Breast epithelium (tissue), 4 donors: ENCODE measurements at regions not wholly inside any gene's neighbourhood (a gene's known extent, or its start where the extent isn't known, plus 50 kb on each side); places are given as distances from the start of the nearest gene placed in this dataset.

Experiments used
- DNase-seq, 2 donors: peaks; one replicate each; pipeline ENCODE4 v3.0.0-alpha.2; 2019; ENCODE audit warnings: low spot score in 2 of 2
- H3K27ac ChIP-seq, 2 donors: fragments of 200-600 bp; sonication (generic) in 1 of 2; one replicate each; pipeline ENCODE4 v1.5.1; 2016 to 2019; ENCODE audit warnings: mild to moderate bottlenecking in 1 of 2
- H3K27me3 ChIP-seq, 2 donors: fragments of 200-600 bp; sonication (generic) in 1 of 2; one replicate each; pipeline versions ENCODE4 v1.5.1 to v1.6.0; 2017 to 2019; ENCODE audit warnings: control low read depth in 1 of 2, mild to moderate bottlenecking in 1 of 2
- H3K36me3 ChIP-seq: fragments of 200-600 bp; one replicate; pipeline ENCODE4 v1.5.1; 2019
- H3K4me1 ChIP-seq, 2 donors: fragments of 200-600 bp; sonication (generic); one replicate each; pipeline ENCODE4 v1.5.1; 2016 to 2019; ENCODE audit warnings: control low read depth in 1 of 2
- H3K4me3 ChIP-seq, 3 donors: fragments of 200-600 bp; sonication (generic); 1 replicate in 2 of 3; 2 replicates in 1 of 3; pipeline ENCODE4 v1.5.1; 2016 to 2019; ENCODE audit warnings: mild to moderate bottlenecking in 3 of 3, moderate library complexity in 2 of 3
- H3K9me3 ChIP-seq, 2 donors: fragments of 200-600 bp; sonication (generic) in 1 of 2; one replicate each; pipeline ENCODE4 v1.5.1; 2016 to 2019; ENCODE audit warnings: control low read depth in 1 of 2
- POLR2A ChIP-seq: fragments of 450-650 bp; IDR thresholded peaks from one replicate; pipeline ENCODE4 v1.6.1; 2016; ENCODE audit warnings: antibody characterized with exemption, mild to moderate bottlenecking, moderate library complexity
- POLR2AphosphoS5 ChIP-seq, 3 donors: sonication (generic); formaldehyde crosslinking; IDR thresholded peaks; one replicate each; pipeline ENCODE4 v1.6.1; 2017; ENCODE audit warnings: antibody characterized with exemption in 3 of 3
- intact Hi-C: fragments of 100-400 bp; cut with DNase I; formaldehyde crosslinking; loops from one replicate; pipeline ENCODE4 v1.15.1; 2023; ENCODE audit warnings: low total_unique reads
- TF ChIP-seq, protein P1 (sequence below), 3 donors: fragments of 450-650 bp; IDR thresholded peaks; one replicate each; pipeline ENCODE4 v1.5.1; 2016 to 2017; ENCODE audit warnings: antibody characterized with exemption in 3 of 3, mild to moderate bottlenecking in 3 of 3, moderate library complexity in 3 of 3

DNA sequence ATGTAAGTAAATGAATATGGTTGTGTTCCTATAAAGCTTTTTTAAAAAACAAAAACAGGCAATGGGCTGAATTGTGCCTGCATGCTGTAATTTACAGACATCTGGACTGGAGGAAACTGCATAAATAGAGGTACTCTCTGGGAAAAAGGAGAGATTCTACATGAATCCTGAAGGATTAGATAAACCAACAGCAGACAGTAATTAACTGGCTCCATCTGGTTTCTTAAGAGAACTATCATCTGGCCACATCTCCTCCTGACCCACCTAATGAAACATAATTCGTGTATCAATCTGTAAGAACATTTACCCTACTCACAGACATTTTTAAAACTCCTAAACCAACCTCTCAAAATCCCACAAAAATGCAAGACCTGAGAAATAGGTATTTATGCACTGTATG is 528.1 kb upstream of the ST8SIA4 start:
- intact Hi-C loops = no loop called here
- no peaks in the 10 kb centered on the region for H3K9me3 ChIP-seq
- no peak for DNase-seq
- no peak overlapping the region for H3K27ac ChIP-seq
- H3K36me3 ChIP-seq = no peaks in the 10 kb centered on the region
- TF ChIP-seq POLR2AphosphoS5 (IDR thresholded peaks at IDR 0.05) (no peak), POLR2A (no peak)
- TF ChIP-seq, protein P1, sequence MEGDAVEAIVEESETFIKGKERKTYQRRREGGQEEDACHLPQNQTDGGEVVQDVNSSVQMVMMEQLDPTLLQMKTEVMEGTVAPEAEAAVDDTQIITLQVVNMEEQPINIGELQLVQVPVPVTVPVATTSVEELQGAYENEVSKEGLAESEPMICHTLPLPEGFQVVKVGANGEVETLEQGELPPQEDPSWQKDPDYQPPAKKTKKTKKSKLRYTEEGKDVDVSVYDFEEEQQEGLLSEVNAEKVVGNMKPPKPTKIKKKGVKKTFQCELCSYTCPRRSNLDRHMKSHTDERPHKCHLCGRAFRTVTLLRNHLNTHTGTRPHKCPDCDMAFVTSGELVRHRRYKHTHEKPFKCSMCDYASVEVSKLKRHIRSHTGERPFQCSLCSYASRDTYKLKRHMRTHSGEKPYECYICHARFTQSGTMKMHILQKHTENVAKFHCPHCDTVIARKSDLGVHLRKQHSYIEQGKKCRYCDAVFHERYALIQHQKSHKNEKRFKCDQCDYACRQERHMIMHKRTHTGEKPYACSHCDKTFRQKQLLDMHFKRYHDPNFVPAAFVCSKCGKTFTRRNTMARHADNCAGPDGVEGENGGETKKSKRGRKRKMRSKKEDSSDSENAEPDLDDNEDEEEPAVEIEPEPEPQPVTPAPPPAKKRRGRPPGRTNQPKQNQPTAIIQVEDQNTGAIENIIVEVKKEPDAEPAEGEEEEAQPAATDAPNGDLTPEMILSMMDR (IDR thresholded peaks at IDR 0.05) = no peak
- H3K27me3 ChIP-seq = no peaks in the 10 kb centered on the region
- H3K4me1 ChIP-seq = no peaks in the 10 kb centered on the region
- H3K4me3 ChIP-seq = no peak overlapping the region

DNA sequence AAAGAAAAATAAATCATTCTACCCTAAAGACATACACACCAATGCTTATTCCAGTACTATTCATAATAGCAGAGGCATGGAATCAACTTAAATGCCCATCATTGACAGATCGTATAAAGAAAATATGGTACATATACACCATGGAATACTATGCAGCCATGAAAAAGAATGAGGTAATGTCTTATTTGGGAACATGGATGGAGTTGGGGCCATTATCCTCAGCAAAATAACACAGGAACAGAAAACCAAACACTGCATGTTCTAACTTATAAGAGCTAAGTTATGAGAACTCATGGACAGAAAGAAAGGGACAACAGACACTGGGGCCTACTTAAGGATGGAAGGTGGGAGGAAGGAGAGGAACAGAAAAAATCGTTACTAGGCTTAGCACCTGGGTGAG is 527.5 kb upstream of the ST8SIA4 start:
- Histone ChIP-seq H3K27ac (no peak overlapping the region), H3K9me3 (no peaks in the 10 kb centered on the region), H3K4me1 (no peaks in the 10 kb centered on the region), H3K36me3 (no peaks in the 10 kb centered on the region), H3K4me3 (no peak overlapping the region), H3K27me3 (no peaks in the 10 kb centered on the region)
- TF ChIP-seq, protein P1 (IDR thresholded peaks at IDR 0.05) = no peak
- TF ChIP-seq POLR2A = no peak
- no peak for TF ChIP-seq POLR2AphosphoS5 (IDR thresholded peaks at IDR 0.05)
- no peak for DNase-seq
- intact Hi-C loops = no loop called here

DNA sequence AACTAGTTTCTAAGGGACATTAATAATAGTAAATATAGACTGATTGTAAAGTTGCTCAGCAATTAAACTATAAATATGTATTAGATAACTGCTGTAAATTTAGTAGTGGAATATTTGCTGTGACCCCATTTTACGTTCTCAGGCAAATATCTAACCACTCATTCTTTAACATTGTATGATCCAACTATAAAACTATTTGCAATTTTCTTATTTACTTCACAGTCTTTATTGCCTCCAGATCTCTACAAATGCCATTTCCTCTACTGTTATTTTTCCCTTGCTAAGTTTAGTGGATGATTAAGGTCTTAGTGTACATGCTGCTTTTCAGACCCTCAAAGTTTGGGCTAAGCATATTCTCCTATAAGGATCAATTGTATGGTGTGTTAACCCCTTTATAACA is 526.2 kb upstream of the ST8SIA4 start:
- Histone ChIP-seq H3K4me1 (no peaks in the 10 kb centered on the region), H3K4me3 (no peak overlapping the region)
- intact Hi-C loops = no loop called here

DNA sequence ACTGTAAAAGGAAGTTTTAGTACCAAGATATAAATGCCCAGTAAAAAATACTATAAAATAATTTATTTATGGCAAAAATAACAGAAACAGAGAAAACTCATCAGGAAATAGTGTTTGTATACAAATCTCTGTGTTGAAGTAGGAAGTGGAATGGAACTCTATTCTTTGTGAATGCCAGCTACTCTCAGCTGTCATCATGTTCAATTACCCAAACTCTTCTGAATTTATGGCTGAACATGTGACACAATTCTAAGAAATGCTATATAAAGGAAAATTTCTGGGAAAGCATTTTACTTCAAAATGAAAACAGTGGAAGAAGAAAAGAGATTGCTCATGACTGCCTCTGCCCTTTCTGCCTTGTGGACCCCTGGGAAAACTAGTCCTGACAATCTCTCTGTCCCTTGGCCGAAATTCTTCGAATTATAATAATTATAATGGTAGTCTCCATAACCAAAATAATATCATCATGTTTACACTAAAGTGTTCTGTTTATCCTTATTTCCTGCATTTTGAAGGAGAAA is 522.3 kb upstream of the ST8SIA4 start:
- no peaks in the 10 kb centered on the region for H3K27me3 ChIP-seq
- H3K36me3 ChIP-seq = no peaks in the 10 kb centered on the region
- H3K27ac ChIP-seq = no peak overlapping the region
- no peak for TF ChIP-seq POLR2AphosphoS5 (IDR thresholded peaks at IDR 0.05)
- TF ChIP-seq, protein P1 (IDR thresholded peaks at IDR 0.05) = no peak
- TF ChIP-seq POLR2A = no peak
- DNase-seq = no peak
- H3K4me1 ChIP-seq = no peaks in the 10 kb centered on the region
- no peak overlapping the region for H3K4me3 ChIP-seq
- intact Hi-C loops = no loop called here
- H3K9me3 ChIP-seq = no peaks in the 10 kb centered on the region

More for the DNA sequence above, 526.2 kb upstream of the ST8SIA4 start:
- DNase-seq = no peak
- no peak overlapping the region for H3K27ac ChIP-seq
- H3K36me3 ChIP-seq = no peaks in the 10 kb centered on the region
- no peak for TF ChIP-seq POLR2A
- TF ChIP-seq POLR2AphosphoS5 (IDR thresholded peaks at IDR 0.05) = no peak
- TF ChIP-seq, protein P1 (IDR thresholded peaks at IDR 0.05) = no peak
- no peaks in the 10 kb centered on the region for H3K27me3 ChIP-seq
- H3K9me3 ChIP-seq = no peaks in the 10 kb centered on the region

DNA sequence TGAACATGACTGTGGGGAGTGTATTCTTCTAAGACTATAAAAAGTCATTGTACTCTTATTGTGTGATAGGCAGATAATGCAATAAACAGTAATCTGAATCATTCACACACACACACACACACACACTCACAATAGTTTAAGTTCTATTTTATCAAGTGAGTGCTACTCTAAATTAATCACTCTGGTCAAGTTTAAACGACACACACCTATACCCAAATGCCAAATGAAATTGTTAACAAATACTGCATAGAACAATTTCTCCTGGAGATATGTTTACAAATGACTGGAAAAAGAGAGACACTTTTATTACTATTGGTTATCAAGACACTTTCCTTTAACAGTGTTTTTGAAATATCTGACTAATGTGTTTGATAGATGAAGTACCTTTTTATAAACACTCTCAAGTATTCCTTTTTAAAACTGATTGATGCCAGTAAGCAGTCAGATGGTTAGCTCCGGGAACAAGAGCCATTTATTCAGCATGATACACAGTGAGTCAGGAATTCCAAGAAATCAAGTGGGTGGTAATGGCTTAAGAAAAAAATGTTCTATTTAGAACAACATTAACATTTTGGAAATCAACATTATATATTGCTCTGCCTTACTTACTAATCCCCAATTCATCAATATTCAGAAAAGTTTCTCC is 521.6 kb upstream of the ST8SIA4 start:
- H3K4me1 ChIP-seq = no peaks in the 10 kb centered on the region
- no peaks in the 10 kb centered on the region for H3K27me3 ChIP-seq
- DNase-seq = no peak
- no peak overlapping the region for H3K27ac ChIP-seq
- H3K9me3 ChIP-seq = no peaks in the 10 kb centered on the region
- H3K4me3 ChIP-seq = no peak overlapping the region
- TF ChIP-seq POLR2AphosphoS5 (IDR thresholded peaks at IDR 0.05) = no peak
- no peak for TF ChIP-seq POLR2A
- TF ChIP-seq, protein P1 (IDR thresholded peaks at IDR 0.05) = no peak
- intact Hi-C loops = no loop called here
- H3K36me3 ChIP-seq = no peaks in the 10 kb centered on the region
